GM23338 (cell line): ENCODE measurements at regions not wholly inside any gene's neighbourhood (a gene's known extent, or its start where the extent isn't known, plus 50 kb on each side); places are given as distances from the start of the nearest gene placed in this dataset.

ENCODE experiments used
- ATAC-seq: fragments of 200-7000 bp; cut with Tn5 transposase; 3 replicates; pipeline ENCODE4 v1.9.1; 2020
- DNase-seq: peaks from one replicate; pipeline ENCODE4 v3.0.0-alpha.2; 2015; ENCODE audit warnings: low spot score
- H2AFZ ChIP-seq: fragments of 200-600 bp; sonication (generic); 2 replicates; pipeline ENCODE4 v1.8.0; 2016; ENCODE audit warnings: antibody characterized with exemption, mild to moderate bottlenecking, moderate library complexity
- H3F3A ChIP-seq: fragments of 200-600 bp; sonication (generic); replicated peaks from 2 replicates; pipeline ENCODE4 v1.8.0; 2017; ENCODE audit warnings: antibody characterized with exemption, mixed run types, low read depth
- H3K27ac ChIP-seq: fragments of 200-600 bp; sonication (generic); 2 replicates; pipeline ENCODE4 v1.6.1; 2016; ENCODE audit warnings: low read depth
- H3K27me3 ChIP-seq: fragments of 200-600 bp; sonication (generic); 2 replicates; pipeline ENCODE4 v1.8.0; 2016; ENCODE audit warnings: mild to moderate bottlenecking, mixed run types, moderate library complexity; ENCODE audit not compliant: insufficient read depth
- H3K36me3 ChIP-seq: fragments of 200-600 bp; sonication (generic); 2 replicates; pipeline ENCODE4 v1.8.0; 2016; ENCODE audit warnings: mild to moderate bottlenecking; ENCODE audit not compliant: insufficient read depth
- H3K4me1 ChIP-seq: fragments of 200-600 bp; sonication (generic); 2 replicates; pipeline ENCODE4 v1.8.0; 2016; ENCODE audit warnings: mild to moderate bottlenecking, moderate library complexity; ENCODE audit not compliant: insufficient read depth
- H3K4me2 ChIP-seq: fragments of 200-600 bp; sonication (generic); 2 replicates; pipeline ENCODE4 v1.7.1; 2017; ENCODE audit warnings: mixed run types
- H3K4me3 ChIP-seq: fragments of 200-600 bp; sonication (generic); 2 replicates; pipeline ENCODE4 v1.6.1; 2016; ENCODE audit warnings: mixed run types
- H3K79me2 ChIP-seq: fragments of 200-600 bp; sonication (generic); replicated peaks from 2 replicates; pipeline ENCODE4 v1.8.0; 2017; ENCODE audit warnings: mild to moderate bottlenecking; ENCODE audit not compliant: insufficient read depth
- H3K9me2 ChIP-seq: fragments of 200-600 bp; sonication (generic); 2 replicates; pipeline ENCODE4 v1.8.0; 2017; ENCODE audit not compliant: insufficient read depth
- H4K20me1 ChIP-seq: fragments of 200-600 bp; sonication (generic); replicated peaks from 2 replicates; pipeline ENCODE4 v1.8.0; 2017; ENCODE audit warnings: mild to moderate bottlenecking; ENCODE audit not compliant: insufficient read depth
- H3K27ac Mint-ChIP-seq: 2 replicates; pipeline ENCODE4 v1.8.0; 2020; ENCODE audit warnings: inconsistent platforms, mild to moderate bottlenecking, moderate library complexity, mixed read lengths
- H3K27me3 Mint-ChIP-seq: 3 replicates; pipeline ENCODE4 v1.8.0; 2022; ENCODE audit warnings: low read depth, mild to moderate bottlenecking, moderate library complexity, mixed read lengths, inconsistent platforms; ENCODE audit not compliant: insufficient read depth, poor library complexity
- H3K36me3 Mint-ChIP-seq: 3 replicates; pipeline ENCODE4 v1.8.0; 2021; ENCODE audit warnings: low read depth, mild to moderate bottlenecking, inconsistent platforms, moderate library complexity, mixed read lengths
- H3K4me1 Mint-ChIP-seq: 3 replicates; pipeline ENCODE4 v1.8.0; 2020; ENCODE audit warnings: mild to moderate bottlenecking, inconsistent platforms, mixed read lengths
- H3K4me3 Mint-ChIP-seq: 3 replicates; pipeline ENCODE4 v1.8.0; 2021; ENCODE audit warnings: moderate library complexity, mild to moderate bottlenecking, inconsistent platforms, mixed read lengths
- H3K9me3 Mint-ChIP-seq: 3 replicates; pipeline ENCODE4 v1.8.0; 2020; ENCODE audit warnings: moderate library complexity, mild to moderate bottlenecking, inconsistent platforms, mixed read lengths
- CREB1 ChIP-seq: fragments of 250-450 bp; sonication (Bioruptor Pico); IDR thresholded peaks from 2 replicates; pipeline ENCODE4 v1.5.0; 2020; ENCODE audit warnings: low read depth, mild to moderate bottlenecking, moderate library complexity
- CTCF ChIP-seq, 2 experiments: fragments of 200-600 bp in 1 of 2; sonication (generic) in 1 of 2; conservative IDR thresholded peaks; 2 replicates each; pipeline versions ENCODE4 v1.5.1 to v1.6.1; 2016 to 2017; ENCODE audit warnings: antibody characterized with exemption in 2 of 2, low read depth in 2 of 2, mild to moderate bottlenecking in 2 of 2, moderate library complexity in 1 of 2
- ETS1 ChIP-seq: IDR thresholded peaks from 2 replicates; pipeline ENCODE4 v1.6.1; 2016; ENCODE audit warnings: antibody characterized with exemption
- EZH2 ChIP-seq: fragments of 200-600 bp; sonication (generic); IDR thresholded peaks from one replicate; pipeline ENCODE4 v1.8.0; 2017; ENCODE audit warnings: antibody characterized with exemption, mild to moderate bottlenecking, low read depth; ENCODE audit not compliant: unreplicated experiment
- EZH2phosphoT487 ChIP-seq: fragments of 200-600 bp; sonication (generic); IDR thresholded peaks from one replicate; pipeline ENCODE4 v1.8.1; 2018; ENCODE audit warnings: antibody characterized with exemption; ENCODE audit not compliant: unreplicated experiment
- JUNB ChIP-seq: IDR thresholded peaks from one replicate; pipeline ENCODE4 v1.6.1; 2016; ENCODE audit warnings: antibody characterized with exemption; ENCODE audit not compliant: unreplicated experiment
- NANOG ChIP-seq: IDR thresholded peaks from 2 replicates; pipeline ENCODE4 v1.6.1; 2016; ENCODE audit warnings: antibody characterized with exemption, borderline replicate concordance
- POLR2AphosphoS5 ChIP-seq: IDR thresholded peaks from 2 replicates; pipeline ENCODE4 v1.6.1; 2016; ENCODE audit warnings: antibody characterized with exemption, low read depth
- REST ChIP-seq: IDR thresholded peaks from one replicate; pipeline ENCODE4 v1.6.1; 2018; ENCODE audit warnings: antibody characterized with exemption; ENCODE audit not compliant: unreplicated experiment
- STAT1 ChIP-seq: IDR thresholded peaks from one replicate; pipeline ENCODE4 v1.6.1; 2016; ENCODE audit warnings: antibody characterized with exemption; ENCODE audit not compliant: unreplicated experiment
- ZNF114 ChIP-seq: fragments of 250-450 bp; sonication (Bioruptor Pico); IDR thresholded peaks from 2 replicates; pipeline ENCODE4 v1.5.0; 2020; ENCODE audit warnings: mild to moderate bottlenecking, moderate library complexity
- ZNF331 ChIP-seq: fragments of 250-450 bp; sonication (Bioruptor Pico); IDR thresholded peaks from 2 replicates; pipeline ENCODE4 v1.5.0; 2020; ENCODE audit warnings: low read depth, mild to moderate bottlenecking, moderate library complexity
- ZNF462 ChIP-seq: fragments of 250-450 bp; sonication (Bioruptor Pico); IDR thresholded peaks from 2 replicates; pipeline ENCODE4 v1.5.0; 2020; ENCODE audit warnings: mild to moderate bottlenecking, moderate library complexity

GRCh38 chr11:95611827-95612226 is 177.8 kb downstream of the FAM76B start:
- no peak for TF ChIP-seq JUNB
- TF ChIP-seq REST, result no peak
- no peak for TF ChIP-seq ZNF331
- no peak for TF ChIP-seq ETS1
- no peak for TF ChIP-seq EZH2
- TF ChIP-seq ZNF114, result no peak
- TF ChIP-seq STAT1, result no peak
- TF ChIP-seq NANOG, result no peak
- no peak for TF ChIP-seq POLR2AphosphoS5
- no peak for TF ChIP-seq ZNF462 (CRISPR knock-in tag)
- no peak for TF ChIP-seq EZH2phosphoT487
- TF ChIP-seq CTCF (conservative IDR thresholded peaks at IDR 0.05; ENCODE audit: low read depth in 2 of 2), result no peak
- TF ChIP-seq CREB1 (CRISPR knock-in tag), result no peak
- H3K79me2 ChIP-seq, result no peaks in the 10 kb centered on the region
- peaks cover 12% of the 10 kb centered on the region for H3K4me1 Mint-ChIP-seq
- ATAC-seq (no peak), DNase-seq (no peak)
- H3K27me3 Mint-ChIP-seq, result no peaks in the 10 kb centered on the region
- no peak overlapping the region for H3K27ac Mint-ChIP-seq
- no peak overlapping the region for H3K4me3 ChIP-seq
- H3K4me3 Mint-ChIP-seq, result no peak overlapping the region
- no peaks in the 10 kb centered on the region for H3K9me3 Mint-ChIP-seq
- H4K20me1 ChIP-seq, result no peaks in the 10 kb centered on the region
- peaks cover 7% of the 10 kb centered on the region for H3K4me1 ChIP-seq
- H3K36me3 ChIP-seq, result no peaks in the 10 kb centered on the region
- no peaks in the 10 kb centered on the region for H3K27me3 ChIP-seq
- no peak overlapping the region for H3K27ac ChIP-seq
- no peak overlapping the region for H2AFZ ChIP-seq
- no peak overlapping the region for H3K4me2 ChIP-seq
- peaks cover 18% of the 10 kb centered on the region; the same call in 1 of the 2 replicates for H3K9me2 ChIP-seq
- no peaks in the 10 kb centered on the region for H3F3A ChIP-seq
- H3K36me3 Mint-ChIP-seq, result no peaks in the 10 kb centered on the region
